Inferior parietal cortex (tissue), 1 donor: ENCODE measurements at regions not wholly inside any gene's neighbourhood (a gene's known extent, or its start where the extent isn't known, plus 50 kb on each side); places are given as distances from the start of the nearest gene placed in this dataset.
A peak's percentile ranks its signal among the peaks of the same experiment; 100 is the strongest.
"Not testable (repeated sequence)": the region's sequence is repeated elsewhere in the genome, so short reads cannot be mapped to it uniquely, and the experiment has no call there.

Experiments used
- DNase-seq: peaks from one replicate; pipeline ENCODE4 v3.0.0-alpha.2; 2016; ENCODE audit errors: extremely low spot score

DNA sequence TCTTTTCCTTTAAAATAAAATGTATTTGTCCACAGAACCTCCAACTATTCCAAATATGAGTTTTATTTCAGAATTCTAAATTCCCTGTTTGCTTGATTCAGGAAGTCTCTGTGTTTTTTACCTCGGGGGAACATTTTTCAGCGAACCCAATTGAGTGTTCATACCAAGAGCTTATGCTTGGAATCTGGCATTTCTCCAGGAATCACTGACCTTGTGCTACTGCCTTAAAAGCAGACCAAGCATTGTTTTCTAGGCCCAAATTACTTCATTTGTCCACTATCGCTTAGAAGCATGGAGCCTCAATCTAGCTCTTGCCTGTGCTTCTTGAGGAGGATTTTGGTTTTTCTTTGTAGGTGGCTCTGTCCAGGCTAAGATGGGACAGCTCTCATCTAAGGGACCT is 59.4 kb downstream of the EBLN1 start:
- DNase-seq = no peak

DNA sequence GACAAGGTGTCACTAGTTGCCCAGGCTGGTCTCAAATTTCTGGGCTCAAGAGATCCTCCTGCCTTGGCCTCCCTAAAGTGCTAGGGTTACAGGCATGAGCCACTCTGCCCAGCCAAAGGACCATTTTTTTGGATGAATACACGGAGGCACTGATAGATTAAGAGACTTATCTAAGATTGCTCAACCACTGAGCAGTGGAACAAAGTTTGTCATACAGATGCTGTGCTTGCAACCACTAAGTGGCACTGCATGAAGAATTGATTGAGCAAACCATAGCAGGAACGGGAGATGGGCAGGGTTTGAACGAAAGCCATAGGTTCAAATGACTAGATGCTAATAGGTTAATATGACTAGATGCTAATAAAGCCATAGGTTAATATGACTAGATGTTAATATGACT is 61.1 kb downstream of the EBLN1 start:
- no peak for DNase-seq

DNA sequence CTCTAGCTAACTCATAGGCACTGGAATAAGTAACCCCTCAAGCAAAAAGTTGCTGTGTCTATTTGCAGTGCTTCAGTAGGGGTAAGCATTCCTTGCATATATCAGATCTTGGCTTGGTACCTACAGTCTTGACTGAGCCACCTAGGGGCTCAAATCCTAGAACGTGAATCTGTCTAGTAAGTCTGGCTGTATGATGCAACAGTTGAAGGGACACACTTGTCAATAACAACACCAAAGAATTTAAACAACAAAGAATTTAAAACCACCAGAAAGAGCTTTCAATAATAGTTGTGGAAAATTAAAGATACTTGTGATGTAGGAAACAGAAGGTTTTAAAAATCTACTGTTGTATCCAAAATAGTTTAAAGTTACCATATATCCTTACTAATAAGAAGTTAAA is 65.4 kb downstream of the EBLN1 start:
- no peak for DNase-seq

DNA sequence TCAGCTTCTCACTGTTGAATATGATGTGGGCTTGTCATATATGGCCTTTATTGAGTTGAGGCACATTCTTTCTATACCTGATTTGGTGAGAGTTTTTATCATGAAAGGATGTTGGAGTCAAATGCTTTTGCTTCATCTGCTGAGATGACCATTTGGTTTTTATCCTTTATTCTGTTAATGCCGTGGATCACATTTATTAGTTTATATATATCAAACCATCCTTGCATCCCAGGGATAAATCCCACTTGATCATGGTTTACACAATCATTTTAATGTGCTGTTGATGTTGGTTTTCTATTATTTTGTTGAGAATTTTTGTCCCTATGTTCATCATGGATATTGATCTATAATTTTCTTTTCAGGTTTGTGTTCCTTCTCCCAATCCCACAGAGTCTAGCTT is 67.0 kb downstream of the EBLN1 start:
- DNase-seq = no peak

DNA sequence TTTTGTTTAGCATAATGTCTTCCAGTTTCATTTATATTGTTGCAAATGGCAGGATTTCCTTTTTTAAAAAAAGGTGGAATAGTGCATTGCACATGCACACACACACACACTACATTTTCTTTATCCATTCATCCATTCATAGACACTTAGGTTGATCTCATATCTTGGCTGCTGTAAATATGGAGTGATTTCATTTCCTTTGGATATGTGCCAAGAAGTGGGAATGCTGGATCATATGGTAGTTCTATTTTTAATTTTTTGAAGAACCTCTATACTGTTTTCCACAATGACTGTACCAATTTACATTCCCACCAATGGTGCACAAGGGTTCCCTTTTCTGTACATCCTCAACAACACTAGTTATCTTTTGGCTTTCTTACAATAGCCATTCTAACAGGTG is 68.9 kb downstream of the EBLN1 start:
- DNase-seq = no peak

DNA sequence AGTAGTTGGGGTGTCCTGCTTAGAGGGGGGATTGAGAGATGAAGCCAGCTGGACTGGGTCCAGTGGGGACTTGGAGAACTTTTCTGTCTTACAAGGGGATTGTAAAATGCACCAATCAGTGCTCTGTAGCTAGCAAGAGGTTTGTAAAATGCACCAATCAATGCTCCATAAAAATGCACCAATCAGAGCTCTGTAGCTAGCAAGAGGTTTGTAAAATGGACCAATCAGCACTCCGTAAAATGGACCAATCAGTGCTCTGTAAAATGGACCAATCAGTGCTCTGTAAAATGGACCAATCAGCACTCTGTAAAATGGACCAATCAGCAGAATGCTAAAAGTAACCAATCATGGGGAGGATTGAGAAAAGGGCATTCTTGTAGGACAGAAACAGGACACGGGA is 71.9 kb downstream of the EBLN1 start:
- not testable (repeated sequence) for DNase-seq

DNA sequence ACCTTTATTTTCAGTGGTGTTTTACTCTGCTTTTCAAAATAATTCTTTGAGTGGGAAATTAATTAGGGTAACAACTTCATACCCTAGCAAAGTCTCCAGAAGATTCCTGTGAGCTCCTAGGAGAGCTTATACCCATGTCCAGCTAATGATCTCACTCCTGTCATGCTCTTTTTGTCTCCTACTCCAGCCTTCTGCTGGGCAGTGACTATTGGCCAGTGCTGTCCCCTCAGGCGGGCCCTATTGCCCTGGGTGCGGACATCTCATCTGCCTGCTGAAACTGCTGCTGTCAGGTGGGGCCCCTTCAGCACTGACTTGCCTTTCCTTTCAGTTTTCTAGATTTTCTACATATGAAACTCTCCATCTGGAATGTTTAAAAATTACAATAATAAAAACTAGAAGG is 80.3 kb downstream of the EBLN1 start:
- DNase-seq = no peak

DNA sequence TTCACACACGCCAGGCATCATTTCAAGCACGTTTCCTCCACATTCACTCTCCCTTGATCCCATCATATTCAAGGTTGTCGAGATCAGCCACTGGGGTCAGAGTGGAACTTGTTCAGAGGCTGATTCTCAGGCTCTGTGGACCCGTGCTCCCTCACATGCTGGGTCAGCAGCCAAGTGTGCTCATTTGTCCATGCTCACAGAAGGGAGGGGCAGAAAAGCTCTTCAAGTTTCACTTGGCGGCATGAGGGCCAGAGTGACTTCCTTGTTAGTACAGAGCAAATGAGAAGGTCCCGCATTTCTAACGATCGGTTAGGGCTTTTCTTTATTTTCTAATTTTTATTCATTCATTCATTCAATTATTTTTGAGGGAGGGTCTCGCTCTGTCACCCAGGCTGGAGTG is 82.2 kb downstream of the EBLN1 start:
- no peak for DNase-seq

DNA sequence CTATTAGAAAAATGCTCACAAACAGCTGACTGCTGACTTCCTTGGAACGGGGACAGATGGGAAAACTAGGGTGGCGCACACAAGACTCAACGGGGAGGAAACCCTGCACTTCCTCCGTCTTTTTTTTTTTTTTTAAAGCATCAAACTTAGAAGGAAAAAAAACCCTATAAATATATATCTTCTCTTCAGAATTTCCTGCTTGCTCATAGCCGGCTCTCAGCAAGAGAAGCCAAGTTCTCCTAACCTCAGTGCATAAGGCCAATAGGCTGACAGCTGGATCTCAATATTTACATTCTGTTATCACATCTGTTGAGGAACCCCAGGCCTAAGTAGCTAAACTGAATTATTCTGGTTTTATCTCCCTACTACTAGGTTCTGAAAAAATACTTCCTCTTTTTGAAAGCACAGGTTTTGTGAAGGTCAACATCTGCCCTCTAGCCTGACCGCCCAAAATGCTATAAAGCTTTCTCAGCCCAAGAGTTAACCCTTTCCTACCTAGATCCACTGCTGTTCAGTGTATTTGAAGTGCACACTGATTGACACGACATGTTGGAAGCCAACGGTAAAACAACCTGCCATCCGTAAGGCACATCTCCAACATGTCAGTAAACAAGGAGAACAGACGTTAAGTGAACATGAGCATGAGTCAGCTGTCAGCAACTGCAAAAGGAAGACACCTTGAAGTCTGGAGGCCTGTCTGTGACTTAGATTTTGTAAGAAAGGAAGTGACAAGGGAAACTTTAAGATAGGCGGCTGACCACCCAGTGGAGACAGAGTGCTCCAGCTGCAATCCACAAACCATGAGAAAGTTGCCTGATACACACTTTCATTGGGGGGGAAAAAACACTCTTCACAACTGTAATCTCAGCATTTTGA is 83.8 kb downstream of the EBLN1 start:
- peak; percentile 35 for DNase-seq

DNA sequence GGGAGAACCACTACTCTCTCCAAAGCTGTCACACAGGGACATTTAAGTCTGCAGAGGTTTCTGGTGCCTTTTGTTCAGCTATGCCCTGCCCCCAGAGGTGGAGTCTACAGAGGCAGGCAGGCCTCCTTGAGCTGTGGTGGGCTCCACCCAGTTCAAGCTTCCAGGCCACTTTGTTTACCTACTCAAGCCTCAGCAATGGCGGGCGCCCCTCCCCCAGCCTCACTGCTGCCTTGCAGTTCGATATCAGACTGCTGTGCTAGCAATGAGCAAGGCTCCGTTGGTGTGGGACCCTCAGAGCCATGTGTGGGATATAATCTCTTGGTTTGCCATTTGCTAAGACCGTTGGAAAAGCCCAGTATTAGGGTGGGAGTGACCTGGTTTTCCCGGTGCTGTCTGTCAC is 87.0 kb downstream of the EBLN1 start:
- not testable (repeated sequence) for DNase-seq

DNA sequence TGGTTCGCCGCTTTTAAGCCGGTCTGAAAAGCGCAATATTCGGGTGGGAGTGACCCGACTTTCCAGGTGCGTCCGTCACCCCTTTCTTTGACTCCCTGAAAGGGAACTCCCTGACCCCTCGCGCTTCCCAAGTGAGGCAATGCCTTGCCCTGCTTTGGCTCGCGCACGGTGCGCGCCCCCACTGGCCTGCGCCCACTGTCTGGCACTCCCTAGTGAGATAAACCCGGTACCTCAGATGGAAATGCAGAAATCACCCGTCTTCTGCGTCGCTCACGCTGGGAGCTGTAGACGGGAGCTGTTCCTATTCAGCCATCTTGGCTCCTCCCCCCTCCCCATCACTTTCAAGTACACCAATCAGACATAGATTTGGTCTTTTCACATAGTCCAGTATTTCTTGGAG is 88.2 kb downstream of the EBLN1 start:
- not testable (repeated sequence) for DNase-seq

DNA sequence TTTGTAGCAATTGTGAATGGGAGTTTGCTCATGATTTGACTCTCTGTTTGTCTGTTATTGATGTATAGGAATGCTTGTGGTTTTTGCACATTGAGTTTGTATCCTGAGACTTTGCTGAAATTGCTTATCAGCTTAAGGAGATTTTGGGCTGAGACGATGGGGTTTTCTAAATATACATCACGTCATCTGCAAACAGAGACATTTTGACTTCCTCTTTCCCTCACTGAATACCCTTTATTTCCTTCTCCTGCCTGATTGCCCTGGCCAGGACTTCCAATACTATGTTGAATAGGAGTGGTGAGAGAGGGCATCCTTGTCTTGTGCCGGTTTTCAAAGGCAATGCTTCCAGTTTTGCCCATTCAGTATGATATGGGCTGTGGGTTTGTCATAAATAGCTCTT is 96.6 kb downstream of the EBLN1 start:
- not testable (repeated sequence) for DNase-seq

DNA sequence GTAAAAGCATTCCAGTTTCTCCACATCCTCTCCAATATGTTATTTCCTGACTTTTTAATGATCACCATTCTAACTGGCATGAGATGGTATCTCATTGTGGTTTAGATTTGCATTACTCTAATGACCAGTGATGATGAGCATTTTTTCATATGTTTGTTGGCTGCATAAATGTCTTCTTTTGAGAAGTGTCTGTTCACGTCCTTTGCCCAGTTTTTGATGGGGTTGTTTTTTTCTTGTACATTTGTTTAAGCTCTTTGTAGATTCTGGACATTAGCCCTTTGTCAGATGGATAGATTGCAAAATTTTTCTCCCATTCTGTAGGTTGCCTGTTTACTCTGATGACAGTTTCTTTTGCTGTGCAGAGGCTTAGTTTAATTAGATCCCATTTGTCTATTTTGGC is 97.7 kb downstream of the EBLN1 start:
- not testable (repeated sequence) for DNase-seq

DNA sequence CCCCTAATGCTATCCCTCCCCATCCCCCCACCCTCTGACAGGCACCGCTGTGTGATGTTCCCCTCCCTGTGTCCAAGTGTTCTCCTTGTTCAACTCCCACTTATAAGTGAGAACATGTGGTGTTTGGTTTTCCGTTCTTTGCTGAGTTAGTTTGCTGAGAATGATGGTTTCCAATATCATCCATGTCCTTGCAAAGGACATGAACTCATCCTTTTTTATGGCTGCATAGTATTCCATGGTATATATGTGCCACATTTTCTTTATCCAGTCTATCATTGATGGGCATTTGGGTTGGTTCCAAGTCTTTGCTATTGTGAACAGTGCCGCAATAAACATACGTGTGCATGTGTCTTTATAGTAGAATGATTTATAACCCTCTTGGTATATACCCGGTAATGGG is 98.2 kb downstream of the EBLN1 start:
- DNase-seq = not testable (repeated sequence)

DNA sequence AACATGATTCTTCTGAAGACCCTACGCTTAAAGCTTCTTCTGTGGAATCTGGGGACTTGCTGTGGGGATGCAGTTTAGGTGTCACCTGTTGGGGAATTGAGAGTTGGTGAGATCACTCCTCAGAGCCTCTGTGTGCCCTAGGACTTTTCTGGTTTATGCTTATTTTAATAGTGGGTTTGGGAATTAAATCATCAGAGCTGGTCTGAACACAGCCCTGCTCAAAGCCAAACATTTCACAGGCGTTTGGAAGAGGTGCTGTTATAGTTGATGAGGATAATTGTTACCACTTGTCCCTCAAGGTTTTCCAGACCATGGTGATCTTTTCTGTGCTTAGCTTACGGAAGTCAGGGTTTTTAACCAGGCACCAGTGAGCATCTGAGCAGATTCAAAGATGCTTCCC is 106.1 kb downstream of the EBLN1 start:
- DNase-seq = no peak

DNA sequence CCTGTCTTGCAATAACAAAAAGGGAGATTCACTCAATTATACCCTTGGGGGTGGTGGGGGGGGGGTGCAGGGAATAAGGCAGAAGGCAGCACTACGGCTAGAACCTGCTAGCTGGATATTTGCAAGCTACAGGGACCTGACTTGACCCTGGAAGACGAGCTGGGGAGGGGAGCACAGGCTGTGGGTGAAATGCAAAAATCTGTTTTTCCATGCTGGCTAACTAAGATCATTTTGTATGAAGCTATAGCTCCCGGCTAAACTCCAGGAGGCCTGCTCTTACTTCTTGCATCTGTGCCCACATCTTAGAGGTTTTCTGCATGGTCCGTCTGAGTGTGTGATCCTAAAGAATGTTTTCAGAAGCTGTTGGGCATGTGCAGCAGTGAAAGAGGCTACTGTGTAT is 106.6 kb downstream of the EBLN1 start:
- DNase-seq = no peak

DNA sequence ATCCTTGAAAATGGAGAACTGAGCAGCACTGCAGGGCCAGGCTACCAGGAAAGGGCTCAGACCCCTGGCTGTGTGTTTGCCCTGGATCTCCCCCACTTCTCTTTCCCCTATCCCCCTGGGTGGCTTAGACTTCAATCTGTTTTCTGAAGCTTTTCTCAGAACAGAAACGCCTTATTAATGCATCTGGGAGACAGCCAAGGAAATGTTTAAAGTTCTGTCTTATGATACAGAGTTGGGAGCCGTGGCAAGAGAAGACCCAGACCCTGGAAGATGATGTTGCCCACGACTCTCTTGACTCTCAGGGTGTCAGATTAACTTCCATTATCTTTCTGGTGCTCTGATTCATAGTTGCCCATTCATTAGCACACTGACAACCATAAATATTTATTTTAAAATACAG is 107.1 kb downstream of the EBLN1 start:
- no peak for DNase-seq

DNA sequence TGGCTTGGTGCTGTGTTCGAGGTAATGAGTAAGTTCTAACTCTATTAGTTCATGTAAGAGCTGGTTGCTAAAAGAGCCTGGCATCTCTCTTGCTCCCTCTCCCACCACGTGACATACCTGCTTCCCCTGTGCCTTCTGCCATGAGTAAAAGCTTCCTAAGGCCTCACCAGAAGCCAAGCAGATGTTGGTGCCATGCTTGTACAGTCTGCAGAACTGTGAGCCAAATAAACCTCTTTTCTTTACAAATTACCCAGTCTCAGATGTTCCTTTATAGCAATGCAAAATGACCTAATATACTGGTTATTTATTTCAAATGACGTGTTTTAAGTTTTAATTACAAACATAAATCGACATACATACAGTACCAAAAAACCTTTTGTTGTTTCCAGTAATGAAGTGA is 101.7 kb upstream of the DNAJC1 start:
- DNase-seq = no peak

DNA sequence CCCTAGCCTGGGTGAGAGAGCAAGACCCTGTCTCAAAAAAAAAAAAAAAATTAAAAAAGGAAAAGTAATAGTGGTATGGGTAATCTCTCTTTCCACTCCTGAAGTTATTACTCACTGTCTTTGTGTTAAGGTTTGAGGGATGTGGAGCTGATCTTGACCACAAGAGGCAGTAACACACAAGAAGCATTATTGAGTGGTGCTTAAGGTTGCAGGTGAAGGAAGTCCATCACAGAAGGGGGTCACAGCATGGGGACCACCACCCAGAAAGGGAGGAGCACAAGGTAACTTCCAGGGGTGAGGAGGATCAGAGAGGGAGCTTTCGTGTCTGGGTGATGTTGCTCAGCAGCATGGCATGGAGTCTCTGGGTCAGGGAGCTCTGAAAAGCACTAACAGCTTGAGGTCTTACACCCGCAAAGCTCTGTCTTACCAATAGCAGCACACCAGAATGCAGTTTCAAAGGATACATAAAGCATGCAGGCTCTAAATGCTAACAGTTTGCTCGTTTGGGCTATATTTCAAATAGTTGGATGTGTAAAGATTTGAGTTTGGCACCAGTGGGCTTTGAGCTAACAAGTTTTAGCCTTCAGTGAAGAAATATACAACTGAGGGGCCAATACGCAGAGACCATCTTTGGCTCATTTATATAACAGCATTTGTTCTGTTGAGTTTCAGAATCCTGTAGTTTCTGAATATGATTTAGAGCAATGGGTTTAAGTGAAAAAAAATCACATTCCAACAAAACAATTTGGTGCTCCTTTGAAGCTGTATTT is 100.4 kb upstream of the DNAJC1 start:
- no peak for DNase-seq

DNA sequence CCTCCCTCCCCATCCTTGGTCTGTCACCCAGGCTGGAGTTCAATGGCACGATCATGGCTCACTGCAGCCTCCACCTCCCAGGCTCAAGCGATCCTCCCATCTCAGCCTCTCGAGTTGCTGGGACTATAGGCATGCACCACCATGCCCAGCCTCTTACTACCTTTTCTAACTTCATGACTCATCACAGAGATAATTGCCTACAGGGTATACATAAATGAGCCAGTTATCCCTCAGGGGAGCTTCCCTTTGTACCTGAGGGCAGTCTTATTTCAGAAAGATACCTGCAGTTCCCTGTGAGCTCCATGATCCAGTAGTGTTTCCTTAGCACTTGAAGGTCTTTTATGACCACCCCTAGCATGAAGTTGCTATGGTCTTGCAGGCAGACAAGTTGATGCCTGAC is 94.2 kb upstream of the DNAJC1 start:
- DNase-seq = no peak

DNA sequence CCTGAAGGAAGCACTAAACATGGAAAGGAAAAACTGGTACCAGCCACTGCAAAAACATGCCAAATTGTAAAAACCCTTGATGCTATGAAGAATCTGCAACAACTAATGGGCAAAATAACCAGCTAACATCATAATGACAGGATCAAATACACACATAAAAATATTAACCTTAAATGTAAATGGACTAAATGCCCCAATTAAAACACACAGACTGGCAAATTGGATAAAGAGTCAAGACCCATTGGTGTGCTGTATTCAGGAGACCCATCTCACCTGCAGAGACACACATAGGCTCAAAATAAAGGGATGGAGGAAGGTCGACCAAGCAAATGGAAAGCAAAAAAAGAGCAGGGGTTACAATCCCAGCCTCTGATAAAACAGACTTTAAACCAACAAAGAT is 87.7 kb upstream of the DNAJC1 start:
- DNase-seq = not testable (repeated sequence)

DNA sequence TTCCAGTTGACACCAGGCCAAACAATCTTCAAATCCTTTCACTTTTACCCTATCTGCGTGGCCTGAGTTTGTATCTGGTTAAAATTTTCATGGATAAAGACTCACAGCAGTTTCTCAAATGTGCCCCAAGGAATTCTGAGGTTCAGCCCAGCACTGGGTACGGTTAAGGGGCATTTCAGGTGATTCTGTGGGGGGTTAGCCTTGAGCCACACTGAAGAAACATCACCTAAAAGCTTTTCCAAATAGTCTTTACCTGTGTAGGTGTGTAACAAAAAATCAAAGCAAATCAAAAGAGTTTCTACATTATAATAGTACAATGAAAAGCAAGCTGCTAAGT is 83.8 kb upstream of the DNAJC1 start:
- DNase-seq = no peak

DNA sequence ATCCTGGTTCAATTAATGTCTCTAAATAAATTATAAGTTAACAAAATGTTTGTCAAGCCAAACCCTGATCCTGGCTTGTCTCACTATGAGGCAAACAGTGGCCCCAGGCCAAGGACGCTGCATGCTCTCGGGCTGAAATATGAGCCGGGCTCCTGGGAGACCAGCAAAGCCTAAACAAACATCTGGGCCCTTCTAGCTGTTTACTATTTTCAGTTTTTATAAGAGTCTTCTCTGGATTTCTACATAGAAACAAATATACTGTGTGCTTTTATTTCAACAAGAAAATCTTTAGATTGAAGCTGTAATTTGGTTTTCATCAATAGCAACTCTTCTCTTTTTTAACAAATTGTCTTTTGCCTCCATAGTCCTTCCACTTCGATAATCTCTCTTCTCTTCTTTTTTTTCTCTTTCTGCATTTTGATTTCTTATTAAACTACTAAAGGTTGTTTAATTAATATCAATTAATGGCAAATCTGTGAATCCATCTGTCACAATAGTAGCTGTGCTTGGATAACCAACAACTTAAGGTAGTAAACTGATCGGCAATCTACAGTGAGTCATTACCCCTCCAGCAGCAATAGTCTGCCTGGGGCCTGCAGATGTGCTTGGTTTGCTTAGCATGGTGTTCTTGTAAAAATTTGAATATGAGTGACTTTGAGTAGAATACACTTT is 83.3 kb upstream of the DNAJC1 start:
- DNase-seq = peak; percentile 41
